ENCODE measurements at regions not wholly inside any gene's neighbourhood (a gene's known extent, or its start where the extent isn't known, plus 50 kb on each side); places are given as distances from the start of the nearest gene placed in this dataset.

GRCh38 chrY:16075701-16076100 is 1551.4 kb downstream of the NLGN4Y start:
- TF ChIP-seq EZH2 (IDR thresholded peaks at IDR 0.05; ENCODE audit: insufficient read depth, poor library complexity, severe bottlenecking): no peak
- no peak for TF ChIP-seq EZH2phosphoT487 (IDR thresholded peaks at IDR 0.05; ENCODE audit: insufficient read depth, low read depth)

All from GM23248 (cell line).